ENCODE measurements at regions not wholly inside any gene's neighbourhood (a gene's known extent, or its start where the extent isn't known, plus 50 kb on each side); places are given as distances from the start of the nearest gene placed in this dataset.
"Not testable (repeated sequence)": the region's sequence is repeated elsewhere in the genome, so short reads cannot be mapped to it uniquely, and the experiment has no call there.

DNA sequence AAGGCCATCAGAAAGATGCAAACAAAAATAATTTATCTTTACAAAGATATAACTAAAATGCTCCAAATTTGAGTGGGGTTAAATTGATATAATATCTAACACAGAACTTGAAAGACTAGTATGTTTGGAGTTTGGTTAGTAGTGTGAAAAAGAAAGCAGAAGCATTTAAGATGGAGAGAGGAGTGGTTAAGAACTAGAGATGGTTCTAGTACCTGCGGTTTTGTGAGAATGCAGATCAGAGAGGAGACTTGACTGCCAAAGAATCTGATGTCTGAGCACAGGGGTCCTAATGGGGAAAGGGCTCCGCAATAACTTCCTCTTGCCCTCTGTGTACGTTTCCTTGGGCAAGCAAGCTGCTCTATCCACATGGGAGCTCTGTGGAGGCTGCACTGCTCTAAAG is 506.8 kb upstream of the COBL start:
- no peak for DNase-seq

DNA sequence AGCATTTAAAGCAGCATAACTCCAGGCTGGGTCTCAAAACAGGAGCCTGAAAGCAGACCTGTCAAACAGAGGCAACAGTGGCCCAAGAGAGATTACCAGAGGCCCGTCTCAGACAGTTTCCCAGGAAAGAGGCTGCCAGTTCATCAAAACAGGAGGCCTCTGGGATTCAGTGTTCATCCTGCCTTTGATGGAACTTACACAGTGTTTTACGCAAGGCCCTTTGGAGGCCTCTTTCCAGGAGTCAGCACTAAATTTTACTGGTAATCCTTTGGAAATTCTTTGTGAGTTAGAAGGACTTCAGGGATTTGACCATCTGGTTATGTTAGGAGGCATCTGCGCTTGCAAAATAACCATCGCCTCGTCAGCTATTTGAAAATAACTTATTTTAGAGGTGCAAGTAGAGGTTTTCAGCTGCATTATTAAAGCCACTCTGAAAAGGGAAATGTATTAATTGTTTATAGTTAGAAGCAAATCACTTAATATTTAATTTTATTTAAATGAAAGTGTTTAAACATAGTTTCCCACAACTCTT is 501.2 kb upstream of the COBL start:
- no peak for DNase-seq

DNA sequence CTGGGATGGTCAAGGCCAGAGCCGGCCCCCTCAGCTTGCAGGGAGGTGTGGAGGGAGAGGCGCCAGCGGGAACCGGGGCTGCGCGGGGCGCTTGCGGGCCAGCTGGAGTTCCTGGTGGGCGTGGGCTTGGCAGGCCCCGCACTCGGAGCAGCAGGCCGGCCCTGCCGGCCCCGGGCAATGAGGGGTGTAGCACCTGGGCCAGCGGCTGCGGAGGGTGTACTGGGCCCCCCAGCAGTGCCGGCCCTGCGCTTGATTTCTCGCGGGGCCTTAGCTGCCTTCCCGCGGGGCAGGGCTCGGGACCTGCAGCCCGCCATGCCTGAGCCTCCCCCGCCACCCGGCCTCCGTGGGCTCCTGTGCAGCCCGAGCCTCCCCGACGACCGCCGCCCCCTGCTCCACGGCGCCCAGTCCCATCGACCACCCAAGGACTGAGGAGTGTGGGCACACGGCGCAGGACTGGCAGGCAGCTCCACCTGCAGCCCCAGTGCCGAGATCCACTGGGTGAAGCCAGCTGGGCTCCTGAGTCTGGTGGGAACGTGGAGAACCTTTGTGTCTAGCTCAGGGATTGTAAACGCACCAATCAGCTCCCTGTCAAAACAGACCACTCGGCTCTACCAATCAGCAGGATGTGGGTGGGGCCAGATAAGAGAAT is 489.3 kb upstream of the COBL start:
- DNase-seq: not testable (repeated sequence)

DNA sequence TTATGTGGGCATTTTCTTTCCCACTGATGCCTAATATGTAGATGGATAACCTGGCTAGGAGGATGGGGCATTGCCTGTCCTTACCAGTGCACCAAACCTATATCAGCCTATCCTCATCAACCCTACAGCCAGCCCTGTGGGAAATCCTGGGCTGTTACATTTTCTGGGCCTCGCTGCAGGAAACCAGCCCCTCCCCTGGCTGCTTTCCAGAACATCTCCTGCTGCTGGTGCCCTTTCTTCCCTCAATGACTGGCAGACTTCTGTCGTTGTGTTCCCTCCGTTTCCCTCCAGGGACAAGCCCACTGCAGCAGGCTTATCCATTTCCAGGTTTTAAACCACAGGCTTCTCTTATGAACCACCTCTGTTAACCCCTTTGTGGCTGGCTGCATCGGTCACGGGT is 486.1 kb upstream of the COBL start:
- DNase-seq: no peak

DNA sequence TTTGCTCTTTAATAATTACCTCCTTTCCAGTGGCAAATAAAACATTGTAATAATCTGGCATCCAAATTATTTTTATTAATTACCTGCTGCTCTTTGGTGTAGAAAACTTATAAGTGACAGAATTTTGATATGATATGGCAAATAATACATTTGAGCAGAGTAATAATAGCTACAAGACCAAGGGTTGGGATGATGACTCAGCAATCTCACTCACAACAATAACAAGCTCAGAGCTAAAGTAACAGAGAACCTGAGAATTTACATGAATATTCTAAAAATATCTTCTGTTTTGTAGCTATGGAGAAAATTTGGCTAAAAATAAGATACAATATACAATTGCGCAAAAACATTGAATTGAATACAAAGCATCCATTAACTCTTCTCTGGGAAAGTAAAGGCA is 480.8 kb upstream of the COBL start:
- DNase-seq: no peak

DNA sequence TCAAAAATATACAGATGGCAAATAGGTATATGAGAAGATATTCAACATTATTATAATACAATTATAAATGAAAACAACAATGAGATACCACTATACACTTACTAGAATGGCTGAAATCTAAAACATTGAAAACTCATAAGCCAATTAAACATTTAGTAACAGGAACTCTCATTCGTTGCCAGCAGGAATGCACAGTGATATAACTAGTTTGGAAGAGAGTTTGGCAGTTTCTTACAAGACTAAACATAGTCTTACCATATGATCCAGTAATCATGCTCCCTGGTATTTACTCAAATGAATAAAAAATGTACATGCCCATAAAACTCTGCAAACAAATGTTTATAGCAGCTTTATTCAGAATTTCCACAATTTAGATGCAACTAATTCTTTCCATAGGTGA is 476.2 kb upstream of the COBL start:
- no peak for DNase-seq

GRCh38 chr7:51789489-51789888 is 472.9 kb upstream of the COBL start:
- DNase-seq: no peak

GRCh38 chr7:51786284-51786683 is 469.7 kb upstream of the COBL start:
- no peak for DNase-seq

GRCh38 chr7:51785876-51786275 is 469.3 kb upstream of the COBL start:
- DNase-seq: no peak

DNA sequence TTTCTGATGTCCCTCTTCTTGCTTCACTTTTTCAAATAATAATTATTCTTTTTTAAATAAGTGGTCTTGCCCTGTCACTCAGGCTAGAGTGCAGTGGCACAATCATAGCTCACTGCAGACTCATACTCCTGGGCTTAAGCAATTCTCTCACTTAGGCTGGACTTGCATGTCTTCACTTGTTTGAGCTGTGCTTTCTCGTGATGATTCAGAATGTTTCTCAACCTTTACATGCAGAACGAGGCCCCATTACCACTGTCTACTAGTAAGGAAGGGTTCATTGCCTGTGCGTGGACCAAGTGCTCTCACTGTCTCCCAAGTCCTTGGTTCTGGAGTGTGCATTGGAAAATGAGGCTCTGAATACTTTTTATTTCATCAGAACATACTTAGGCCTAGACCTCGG is 468.6 kb upstream of the COBL start:
- no peak for DNase-seq

- no peak for DNase-seq
Observed at GRCh38 chr7:51783241-51783640, 466.6 kb upstream of the COBL start.

- DNase-seq: no peak
Observed at GRCh38 chr7:51778121-51778520, 461.5 kb upstream of the COBL start.

GRCh38 chr7:51774178-51774577 is 457.6 kb upstream of the COBL start:
- no peak for DNase-seq

- no peak for DNase-seq
Observed at GRCh38 chr7:51772190-51772589, 455.6 kb upstream of the COBL start.

DNA sequence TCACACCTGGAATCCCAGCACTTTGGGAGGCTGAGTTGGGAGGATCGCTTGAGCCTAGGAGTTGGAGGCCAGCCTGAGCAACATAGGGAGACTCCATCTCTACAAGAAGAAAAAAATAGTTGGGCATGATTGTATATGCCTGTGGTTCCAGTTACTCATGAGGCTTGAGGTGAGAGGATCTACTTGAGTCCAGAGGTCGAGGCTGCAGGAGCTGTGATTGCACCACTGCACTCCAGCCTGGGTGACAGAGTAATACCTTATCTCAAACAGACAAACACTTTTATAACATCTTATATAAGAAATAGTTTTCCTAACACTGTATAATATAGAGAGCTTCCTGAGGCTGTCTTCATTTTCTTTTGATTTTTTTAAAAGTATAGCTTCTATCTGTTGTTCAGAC is 448.4 kb upstream of the COBL start:
- DNase-seq: no peak

DNA sequence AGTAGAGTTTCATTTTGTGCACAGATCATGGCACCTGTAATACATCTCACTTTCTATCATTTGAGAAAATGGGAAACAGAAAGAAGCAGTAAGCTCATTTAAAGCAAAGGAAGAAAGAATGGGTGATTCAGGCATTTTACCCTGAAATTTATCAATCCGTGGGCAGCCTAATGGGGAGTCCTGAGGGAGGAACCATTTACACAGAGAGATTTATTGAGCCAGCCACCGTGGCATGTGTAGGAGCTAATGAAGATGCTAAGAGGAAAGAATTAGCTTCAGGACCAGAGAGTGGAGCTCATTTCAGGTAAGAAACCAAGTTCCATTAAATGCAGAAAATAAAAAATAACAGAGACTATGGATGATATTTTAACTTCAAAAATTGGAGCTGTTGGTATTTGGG is 443.4 kb upstream of the COBL start:
- no peak for DNase-seq

- no peak for DNase-seq
Observed at GRCh38 chr7:51757960-51758359, 441.4 kb upstream of the COBL start.

DNA sequence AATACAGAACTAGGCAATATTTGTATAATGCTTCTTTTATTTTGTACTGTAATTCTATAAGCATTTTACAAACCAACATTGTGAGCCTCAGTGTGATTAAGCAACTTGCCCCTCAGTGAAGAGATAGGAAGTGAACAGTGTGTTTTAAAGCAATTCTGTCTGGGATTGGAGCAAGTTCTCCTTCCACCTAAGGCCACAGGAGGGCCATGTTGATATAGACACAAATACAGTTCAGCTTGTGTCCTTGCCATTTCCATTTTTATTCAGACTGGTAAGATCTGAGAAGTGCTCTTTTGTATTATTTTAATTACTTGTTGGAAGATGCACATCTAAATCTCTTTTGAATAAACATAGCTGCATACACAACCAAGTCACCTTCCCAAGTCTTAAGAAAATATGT is 416.3 kb upstream of the COBL start:
- DNase-seq: no peak

DNA sequence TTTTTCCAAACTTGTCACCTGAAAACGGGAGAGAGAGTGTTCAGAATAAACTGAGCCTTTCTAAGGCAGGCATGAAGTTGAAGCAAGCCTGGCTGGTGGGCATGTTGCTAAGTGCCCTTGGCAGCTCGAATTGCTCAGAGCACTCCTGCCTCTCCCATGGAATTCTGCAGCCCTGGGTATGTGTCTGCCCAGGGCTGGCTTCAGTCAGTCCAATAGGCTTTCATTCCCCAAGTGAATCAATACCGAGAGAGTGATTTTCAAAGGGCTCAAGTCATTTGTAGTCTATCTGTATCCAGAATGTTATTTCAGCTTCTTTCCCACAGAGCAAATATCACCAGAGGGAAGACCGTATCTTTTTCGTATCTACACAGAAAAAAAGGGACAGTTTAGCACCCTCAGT is 415.5 kb upstream of the COBL start:
- DNase-seq: peak in 37 of 58 donors; percentile 2 to 76 (median 24)

DNA sequence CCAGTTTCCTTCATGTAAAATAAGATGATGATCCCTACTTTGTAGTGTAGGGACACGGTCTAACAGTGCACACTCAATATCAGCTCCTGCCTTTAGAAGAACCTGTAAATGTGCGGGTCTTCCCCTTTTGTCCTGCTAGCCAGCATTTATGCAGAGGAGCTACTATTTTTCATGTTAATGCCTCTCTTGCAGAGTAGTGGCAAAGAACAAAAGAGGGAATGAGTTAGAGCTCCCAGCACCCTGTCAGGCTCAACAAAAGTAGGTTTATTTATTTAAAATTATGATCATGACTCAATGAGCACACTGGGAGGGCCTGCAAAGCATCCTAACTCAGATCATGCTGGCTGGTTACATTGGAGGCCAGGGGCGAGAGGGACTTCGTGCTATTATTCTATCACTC is 414.5 kb upstream of the COBL start:
- DNase-seq: no peak

DNA sequence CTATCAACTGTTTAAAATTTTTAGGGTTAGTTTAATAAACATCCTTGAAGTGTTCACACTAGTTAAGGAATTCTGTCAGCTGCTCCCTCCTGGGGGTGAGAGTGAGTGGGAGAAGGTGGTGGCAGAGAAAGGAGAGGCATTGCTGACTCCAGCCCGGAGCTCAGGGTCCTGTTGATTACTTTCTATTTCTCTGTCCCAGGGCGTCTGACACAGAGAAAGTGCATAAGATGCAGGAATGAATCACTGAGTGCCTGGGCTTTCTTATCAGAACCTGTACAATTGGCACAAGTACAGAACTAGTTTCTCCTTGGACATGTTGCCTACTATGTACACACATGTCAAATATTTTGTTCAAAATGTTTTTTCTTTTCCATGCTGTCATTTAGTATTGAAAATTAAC is 410.8 kb upstream of the COBL start:
- no peak for DNase-seq

DNA sequence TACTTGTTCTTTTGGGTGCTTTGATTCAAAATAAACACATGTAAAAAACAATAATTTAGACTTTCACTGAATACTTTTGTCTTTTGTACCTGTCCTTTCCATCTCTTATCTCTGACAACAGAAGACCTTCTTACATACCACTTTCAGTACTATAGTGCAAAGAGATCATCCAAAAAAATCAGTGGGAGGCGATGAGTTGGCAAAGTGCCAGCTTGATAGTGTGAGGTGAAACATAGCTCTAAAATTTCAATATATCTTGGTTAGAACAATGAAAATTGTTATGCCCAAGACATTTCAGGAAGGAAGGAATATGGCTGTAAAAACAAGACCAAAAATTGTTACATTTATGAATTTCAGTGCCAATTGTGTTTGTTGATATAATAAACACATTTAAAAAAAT is 390.2 kb upstream of the COBL start:
- DNase-seq: no peak

DNA sequence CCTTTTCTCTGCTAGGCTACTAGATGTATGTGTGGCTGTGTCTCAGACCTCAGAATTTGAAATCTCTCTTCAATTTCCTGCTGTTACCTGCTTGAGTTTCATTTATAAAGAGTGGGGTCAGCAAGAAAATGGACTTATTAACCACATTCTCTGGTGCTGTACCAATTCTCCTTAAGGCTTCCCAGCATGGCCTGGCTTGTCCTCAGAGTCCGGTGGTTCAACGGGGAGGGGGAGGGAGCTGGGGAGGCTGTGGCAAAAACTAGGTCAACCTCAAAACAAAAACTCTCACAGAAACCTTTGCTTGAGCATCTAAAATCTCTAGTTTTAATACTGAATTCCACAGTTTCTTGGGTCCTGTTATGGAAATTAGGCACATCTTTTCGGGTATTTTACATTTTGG is 389.1 kb upstream of the COBL start:
- peak in 21 of 58 donors; percentile 1 to 45 (median 11) for DNase-seq

DNA sequence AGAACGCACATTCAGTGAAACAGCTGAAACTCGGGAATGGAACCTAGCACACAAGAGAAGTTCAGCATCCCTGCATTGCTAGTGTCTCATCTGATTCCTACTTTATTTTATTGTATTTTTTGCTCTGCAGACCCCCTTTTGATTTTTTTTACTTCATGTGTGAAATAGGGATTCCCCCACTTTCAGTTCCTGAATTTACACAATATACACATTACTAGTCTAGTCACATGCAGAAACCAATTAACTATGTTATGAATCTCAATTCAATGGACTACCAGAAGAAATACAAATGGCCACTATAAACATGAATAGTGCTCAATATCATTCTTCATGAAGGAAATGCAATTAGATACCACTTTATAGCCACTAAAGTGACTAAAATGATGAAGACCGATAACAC is 386.1 kb upstream of the COBL start:
- DNase-seq: no peak
